NCI-H1930 (cell line): ENCODE measurements at regions not wholly inside any gene's neighbourhood (a gene's known extent, or its start where the extent isn't known, plus 50 kb on each side); places are given as distances from the start of the nearest gene placed in this dataset.

Source experiments
- DNase-seq, 2 experiments: peaks; one replicate each; lab custom pipeline; 2025; lab: John Stamatoyannopoulos, UW

DNA sequence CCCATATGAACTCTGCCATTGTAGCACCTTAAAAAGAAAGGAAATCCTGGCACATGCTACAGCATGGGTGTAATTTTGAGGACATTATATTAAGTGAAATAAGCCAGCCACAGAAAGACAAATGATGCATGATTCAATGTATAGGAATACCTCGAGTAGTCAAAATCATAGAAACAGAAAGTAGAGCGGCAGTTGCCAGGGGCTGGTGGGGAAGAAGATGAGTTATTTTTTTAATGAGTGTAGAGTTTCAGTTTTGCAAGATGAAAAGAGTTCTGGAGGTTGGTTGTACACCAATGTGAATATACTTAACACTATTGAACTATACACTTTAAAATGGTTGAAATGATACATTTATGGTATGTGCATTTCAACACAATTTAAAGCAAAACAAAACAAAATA, 133.0 kb downstream of the ZDHHC21 start:
- DNase-seq = no peak

DNA sequence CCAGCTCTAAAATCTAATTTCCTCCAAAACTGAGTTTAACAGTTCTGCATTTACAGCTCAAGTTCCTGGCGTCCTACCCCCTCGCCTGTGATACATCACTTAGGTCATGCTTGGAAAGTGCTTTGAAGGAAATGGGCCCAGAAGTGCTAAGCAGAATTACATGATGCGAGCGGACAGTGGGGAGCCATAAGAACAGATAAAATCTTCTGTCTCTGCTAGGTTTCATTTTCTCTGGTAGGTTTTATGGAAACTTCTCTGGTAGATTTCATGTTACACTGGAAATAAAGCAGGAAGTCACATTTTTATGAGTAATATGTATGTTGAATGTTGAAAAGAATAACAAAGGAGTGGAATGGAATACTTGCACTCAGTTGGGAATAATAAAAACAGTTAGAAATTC, 138.3 kb downstream of the ZDHHC21 start:
- DNase-seq = no peak

DNA sequence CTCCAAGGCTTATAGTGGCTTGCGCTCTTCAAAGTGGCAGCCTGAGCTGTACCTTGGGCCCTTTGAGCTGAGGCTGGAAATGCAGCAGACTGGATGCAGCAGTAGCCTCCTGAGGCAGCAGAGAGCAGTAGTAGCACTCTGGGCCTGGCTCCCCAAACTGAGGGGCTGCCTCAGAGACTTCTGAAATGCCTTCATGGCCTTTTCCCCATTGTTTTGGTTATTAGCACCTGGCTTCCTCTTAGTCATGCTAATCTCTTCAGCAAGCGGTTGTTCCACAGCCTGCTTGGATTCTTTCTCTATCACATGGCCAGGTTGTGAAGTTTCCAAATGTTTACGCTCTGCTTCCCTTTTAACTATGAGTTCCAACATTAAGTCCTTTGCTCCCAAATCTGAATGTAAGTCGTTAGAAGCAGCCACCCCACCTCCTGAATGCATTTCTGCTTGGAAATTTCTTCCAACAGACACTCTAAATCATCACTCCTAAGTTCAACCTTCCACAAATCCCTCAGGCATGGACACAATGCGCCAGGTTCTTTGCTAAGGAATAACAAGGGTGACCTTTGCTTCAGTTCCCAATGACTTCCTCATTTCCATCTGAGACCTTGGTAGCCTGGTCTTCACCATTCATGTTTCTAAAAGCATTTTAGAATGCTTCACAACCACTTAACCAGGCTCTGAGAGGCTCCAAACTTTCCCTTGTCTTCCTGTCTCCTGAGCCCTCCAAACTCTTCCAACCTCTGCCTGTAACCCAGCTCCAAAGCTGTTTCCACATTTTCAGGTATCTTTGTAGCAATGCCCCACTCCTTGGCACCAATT, 145.8 kb downstream of the ZDHHC21 start:
- DNase-seq = no peak

DNA sequence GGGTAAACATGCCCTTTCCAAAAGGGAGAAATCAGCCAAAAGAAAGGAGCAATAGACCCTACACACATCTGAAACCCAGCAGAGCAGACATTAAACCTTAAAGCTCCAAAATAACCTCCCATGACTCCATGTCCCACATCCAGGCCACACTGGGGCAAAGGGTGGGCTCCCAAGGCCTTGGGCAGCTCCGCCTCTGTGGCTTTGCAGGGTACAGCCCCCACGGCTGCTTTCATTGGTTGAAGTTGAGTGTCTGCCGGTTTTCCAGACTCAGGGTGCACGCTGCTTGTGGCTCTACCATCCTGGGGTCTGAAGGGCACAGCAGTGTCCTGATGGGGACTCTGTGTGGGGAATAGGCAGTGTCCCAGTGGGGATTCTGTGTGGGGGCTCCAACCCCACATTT, 146.5 kb downstream of the ZDHHC21 start:
- no peak for DNase-seq

DNA sequence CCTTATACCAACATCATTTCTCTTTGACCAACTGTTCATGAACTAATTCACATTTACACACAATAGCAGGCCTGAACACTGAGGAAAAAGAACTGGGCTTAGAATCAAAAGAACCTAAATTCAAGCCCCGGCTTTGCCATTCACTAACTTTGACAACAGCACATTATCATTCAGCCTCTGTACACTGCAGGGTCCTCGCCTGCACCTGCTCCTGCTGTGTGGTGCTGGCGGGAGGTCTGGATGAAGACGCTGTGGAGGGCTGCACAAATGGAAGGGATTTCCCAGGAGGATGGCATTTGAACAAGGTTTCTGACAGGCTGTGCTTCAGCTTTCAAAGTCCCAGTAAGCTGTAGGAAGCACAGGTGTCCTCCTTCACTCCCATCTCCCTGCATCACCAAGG, 151.2 kb downstream of the ZDHHC21 start:
- peak; percentile 90 to 93 for DNase-seq

DNA sequence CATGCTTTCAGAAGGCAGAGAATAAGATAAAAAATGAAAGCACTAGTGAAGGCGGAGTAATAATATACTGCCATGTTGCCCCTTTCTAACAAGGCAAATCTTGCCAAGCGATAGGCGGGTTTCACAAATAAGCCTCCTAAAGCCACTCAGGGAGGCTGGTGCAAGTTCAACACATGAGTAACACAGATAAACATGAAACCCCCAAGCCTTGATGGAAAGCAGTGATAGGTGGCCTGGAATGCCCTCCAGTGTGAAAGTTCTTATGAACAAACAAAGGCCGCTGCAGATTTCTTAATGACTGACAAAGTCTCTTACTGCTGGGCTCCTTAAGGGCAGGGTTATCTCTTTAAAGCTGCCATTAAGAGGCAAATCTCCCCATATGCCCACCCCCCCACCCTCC, 154.7 kb downstream of the ZDHHC21 start:
- DNase-seq = peak; percentile 43 to 48

DNA sequence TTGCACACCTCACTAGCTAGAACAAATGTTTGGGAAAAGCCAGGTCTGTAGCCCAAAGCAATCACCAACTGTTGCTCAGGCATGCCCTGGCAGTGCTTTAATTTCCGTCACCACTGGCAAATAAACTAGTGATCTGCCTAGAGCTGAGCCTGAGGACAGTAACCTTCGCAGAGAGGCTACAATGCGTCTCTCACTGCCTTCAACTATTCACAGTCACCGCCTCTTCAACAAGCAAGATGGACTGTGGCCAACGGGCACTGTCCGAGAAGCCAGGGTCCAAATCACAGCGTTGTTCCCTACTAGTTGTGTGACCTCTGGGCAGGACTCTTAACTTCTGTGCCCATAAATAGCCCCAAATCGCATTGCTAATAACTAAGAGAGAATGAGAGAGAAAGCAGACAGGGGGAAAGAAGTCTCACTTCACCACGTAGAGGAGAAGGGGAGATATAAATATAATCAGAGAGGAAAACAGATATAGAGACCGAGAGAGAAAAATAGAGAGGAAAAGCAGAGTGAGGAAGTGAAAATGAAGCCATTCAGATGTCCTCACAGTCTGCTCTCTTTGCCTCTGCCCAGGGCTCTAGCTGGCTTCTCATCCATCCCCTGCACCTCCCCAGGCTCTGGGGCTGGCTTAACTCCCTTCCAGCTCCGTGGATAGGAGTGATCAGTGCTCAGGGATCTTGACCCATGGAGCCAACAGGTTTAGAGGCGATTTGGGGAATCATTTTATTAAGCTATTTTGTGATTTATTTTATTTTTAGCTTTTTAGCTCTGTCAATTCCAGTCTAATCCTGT, 157.9 kb downstream of the ZDHHC21 start:
- DNase-seq = peak; percentile 36 to 70

DNA sequence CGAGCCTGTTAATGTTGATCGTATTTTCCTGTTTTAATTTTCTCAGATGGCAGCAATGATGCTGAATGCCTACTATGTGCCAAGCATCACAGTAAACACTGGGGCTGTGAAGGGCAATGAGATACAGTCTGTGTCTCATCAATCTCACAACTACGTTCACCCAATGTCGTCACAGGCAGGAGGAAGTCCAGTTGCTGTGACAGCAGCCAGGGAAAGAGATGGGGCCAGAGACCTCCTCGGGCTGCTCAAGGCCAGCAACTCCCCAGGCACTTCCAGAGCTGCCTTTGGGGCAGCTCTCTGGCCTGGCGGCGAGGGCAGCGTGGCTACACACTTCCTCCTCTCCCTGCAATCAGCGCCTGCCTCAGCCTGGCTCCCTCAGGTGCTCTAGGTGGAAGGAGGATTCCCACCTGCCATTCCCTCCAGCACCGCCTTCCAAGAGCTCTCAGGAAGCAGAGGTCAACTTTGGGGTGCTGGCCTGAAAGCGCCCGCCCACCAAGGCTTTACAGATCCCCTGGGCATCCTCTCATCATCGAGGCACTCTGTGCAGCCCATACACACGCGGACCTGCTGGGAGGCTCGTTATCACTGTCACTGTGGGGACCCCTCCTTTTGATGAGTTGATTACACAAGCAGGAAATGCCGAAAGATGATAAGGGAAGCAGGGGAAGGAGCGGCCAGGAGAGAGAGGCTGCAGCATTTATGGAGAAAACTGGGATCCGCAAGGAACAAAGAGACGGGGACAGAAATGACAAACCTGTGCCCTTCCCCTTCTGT, 159.2 kb downstream of the ZDHHC21 start:
- DNase-seq = peak; percentile 50 to 62

DNA sequence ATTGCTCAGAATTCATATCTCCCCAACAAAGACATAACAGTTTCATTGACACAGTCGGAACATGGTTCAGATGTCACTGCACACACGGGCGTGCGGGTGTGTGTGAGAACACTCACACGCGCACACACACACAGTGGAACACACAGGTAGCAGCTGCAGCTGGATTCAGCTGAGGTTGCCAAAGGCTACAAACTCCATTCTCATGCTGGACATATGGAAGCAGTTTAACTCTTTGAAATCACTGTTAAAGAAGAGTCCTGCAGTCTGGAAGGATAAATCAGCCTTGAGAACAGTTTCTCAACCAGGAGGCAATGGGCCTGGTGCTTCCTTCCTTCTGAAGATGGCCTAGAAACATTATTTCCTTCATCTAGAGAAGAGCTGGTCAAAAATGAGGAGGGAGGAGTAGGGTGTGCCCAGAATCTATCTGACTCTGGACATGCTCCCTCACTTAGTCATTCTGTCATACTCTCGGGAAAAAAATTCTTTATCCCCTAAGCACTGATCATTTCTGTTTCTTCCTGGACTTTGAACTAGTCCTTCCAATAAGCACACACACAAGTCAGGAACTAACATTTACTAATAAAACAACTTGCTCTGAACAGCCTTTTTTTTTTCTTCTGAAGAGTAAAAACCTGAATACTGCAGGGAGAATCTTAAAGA, 160.6 kb downstream of the ZDHHC21 start:
- DNase-seq = peak; percentile 40 to 50

DNA sequence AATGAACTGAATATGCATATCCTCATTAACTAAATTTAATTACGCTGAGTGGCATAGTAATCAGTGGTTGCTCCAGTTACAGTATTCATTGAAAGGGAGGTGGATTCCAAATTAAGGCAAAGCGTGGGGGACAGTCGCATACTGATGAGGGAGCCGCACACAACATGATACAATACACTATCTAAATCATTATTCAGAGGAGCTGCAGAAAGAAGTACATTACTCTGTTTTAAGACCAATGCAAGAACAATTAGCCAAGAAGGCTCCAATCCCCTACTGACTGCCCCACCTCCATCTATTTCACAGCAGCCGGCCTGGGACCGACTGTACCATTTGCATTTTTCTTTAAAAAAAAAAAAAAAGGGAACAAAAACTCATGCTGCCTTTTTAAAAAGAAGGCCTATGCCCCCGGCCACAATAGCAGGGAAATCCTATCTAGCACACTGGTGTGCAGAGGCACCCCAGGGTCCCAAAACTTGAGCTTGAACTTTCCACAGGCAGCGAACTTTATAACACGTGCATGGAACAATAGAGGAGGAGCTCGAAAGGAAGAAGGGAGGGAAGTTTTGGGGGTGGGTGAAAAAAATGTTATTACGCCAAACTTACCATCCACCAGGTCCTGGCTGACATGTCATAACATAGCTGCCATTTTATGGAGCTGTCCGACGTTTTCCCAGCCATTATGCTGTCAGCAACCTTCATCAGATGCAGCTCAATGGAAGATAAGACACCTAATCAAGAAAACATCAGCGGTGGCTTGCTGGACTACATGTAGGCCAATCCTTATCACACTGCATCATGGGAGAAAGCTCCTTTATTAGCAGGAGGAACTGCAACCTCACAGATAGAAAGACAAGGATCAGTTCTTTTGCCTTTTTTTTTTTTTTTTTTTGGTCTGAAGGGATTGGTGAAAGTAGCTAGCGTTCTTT, 161.6 kb downstream of the ZDHHC21 start:
- peak; percentile 53 to 65 for DNase-seq

DNA sequence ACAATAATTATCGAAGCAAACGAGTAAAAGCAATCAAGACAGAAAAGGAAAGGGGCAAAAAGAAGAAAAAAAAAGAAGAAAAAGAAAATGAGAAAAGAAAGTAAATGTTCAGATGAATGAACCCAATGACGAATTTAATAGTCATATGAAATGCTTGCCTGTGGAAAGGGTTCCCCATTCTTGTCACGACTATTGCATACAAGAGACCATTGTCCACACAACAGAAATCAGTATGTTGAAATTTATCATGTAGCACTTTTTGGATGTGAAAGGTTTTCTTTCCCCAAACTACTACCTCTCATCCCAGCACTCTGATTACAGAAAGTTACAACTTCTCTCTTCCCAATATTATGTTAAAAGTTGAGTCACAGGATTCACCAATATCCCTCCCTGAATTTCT, 162.4 kb downstream of the ZDHHC21 start:
- peak in 1 of 2 experiments; percentile 23 for DNase-seq

DNA sequence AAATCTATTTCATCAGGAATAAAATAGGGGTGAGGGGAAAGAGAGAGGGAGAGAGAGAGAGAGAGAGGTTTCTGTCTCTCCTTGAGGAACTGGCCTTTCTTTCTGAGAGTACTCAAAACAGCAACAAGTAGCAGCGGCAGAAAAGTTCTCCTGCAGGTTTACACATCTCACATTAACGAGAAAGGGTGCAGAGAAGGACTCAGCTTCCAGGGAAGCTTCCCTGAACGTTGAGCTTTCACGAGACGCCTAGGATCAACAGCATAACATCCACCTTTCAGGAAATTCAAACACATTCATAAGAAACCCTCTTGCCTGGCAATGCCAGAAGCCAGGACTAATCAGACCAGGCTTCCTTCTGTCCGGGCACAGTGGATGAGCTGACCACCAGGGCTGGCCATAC, 162.9 kb downstream of the ZDHHC21 start:
- DNase-seq = peak; percentile 23

DNA sequence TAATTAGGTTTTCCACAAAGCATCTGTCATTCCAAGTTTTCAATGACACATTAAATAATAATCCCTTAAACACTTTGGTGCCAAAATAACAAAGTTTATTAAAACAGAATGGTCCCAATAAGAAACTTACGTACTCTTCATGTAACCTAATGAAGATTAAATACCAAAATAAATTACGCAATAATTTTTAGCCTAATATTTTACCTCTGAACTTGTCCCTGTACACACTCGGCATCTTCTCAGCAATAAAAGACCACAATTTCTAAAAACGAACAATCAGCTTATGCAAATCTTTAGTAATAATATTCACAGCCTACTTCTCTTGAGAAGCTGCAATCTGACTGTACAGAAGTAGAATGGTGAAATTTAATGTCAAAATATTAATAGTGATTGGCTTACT, 163.6 kb downstream of the ZDHHC21 start:
- DNase-seq = no peak

DNA sequence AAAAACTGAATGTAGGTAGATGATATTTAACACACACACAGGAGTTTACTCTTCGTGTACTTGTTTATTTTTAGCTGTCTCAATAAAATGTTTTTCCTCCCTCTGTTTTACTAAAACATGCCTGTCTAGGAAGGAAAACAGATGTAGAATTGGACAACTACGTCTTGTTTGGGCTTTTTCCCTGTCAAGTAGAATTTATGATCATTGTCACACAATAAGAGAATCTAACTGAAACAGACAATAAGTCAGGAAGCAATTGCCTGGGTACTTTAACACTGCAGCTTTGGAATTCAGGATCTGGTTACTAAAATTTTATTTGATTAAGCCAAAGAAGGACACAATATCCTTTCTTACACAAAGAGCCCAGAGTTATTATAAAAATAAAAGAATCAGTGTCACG, 164.2 kb downstream of the ZDHHC21 start:
- DNase-seq = peak; percentile 85 to 89

DNA sequence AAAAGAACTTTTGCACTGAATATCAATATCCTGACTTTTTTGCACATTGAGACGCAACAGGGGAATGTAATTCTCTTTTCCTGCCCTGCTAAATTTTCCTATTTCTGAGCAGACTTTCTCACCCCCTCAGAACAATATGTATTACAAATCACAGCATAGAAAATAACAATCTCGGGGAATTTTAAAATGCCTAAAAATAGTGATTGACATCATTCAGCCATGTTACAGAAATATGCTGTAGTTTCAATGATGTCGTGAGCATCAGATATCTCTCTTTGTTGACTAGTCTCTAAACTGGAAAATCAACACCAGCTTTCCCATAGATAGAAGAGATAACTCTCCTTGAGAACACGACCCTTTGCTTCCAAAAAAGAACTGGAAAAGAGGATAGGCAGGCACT, 166.7 kb downstream of the ZDHHC21 start:
- peak; percentile 29 to 54 for DNase-seq

DNA sequence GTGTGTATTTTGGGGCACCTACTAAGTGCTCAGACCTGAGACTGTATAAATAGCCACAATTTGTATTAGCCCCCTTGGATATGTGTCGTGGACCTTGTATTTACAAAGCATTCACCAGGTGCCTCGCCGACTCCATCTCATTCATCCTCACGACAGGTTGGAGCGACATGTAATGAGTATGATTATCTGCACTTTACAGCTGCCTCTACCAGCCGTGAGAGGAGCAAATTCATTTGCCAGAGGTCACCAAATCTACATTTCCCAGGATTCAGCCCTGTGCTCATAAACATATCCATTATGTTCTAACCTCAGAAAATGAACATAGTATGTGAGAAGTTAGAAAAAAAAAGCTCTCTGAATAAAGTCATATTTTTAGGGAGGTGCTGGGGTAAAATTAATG, 167.4 kb downstream of the ZDHHC21 start:
- DNase-seq = peak; percentile 72 to 78

DNA sequence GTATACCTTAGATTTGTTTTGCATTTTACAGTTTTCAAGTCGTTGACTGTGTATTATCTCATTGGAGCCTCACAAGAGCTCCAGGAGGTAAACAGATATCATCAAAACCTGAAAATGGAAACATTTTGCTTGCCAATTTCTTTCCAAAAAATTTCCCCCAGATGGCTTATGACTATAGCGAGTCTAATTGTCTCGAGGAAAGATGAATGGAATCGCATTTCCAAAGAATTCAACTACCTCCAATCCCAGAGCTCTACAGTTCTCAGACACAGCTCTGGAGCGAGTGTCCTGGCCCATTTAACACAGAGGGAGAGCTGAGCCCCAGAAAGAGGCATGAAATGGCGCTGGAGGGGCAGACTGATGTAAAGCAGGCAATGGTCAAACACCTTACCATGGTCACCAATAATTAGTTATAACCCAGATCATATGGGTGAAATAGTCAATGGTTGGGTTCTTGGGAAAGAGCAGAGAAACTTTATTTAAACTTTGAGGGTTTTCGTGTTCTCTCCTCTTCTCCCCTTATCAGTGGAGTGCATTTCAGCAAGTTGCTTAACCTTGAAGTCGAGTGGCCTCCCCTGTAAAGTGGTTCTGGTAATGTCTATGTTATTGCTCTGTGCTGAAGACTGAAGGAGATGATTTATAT, 168.2 kb downstream of the ZDHHC21 start:
- DNase-seq = peak; percentile 70 to 72

DNA sequence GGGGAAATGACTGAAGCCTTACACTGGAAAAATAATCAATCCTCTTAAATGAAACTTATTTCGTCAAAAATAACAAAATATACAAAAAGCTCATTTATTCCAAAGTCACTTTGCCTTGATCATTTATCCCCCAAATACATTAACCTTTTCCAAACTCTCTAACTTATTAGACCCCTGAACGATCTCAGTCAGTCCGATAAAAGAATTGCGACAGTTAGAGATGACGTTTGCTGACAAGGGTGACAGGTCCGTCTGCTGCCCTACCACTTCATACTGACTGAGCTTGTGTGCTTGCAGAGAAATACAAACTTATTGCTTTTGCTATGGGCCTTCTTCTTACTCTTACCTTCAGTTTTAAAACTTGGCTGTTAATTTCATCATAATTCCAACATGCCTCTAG, 169.7 kb downstream of the ZDHHC21 start:
- DNase-seq = no peak

DNA sequence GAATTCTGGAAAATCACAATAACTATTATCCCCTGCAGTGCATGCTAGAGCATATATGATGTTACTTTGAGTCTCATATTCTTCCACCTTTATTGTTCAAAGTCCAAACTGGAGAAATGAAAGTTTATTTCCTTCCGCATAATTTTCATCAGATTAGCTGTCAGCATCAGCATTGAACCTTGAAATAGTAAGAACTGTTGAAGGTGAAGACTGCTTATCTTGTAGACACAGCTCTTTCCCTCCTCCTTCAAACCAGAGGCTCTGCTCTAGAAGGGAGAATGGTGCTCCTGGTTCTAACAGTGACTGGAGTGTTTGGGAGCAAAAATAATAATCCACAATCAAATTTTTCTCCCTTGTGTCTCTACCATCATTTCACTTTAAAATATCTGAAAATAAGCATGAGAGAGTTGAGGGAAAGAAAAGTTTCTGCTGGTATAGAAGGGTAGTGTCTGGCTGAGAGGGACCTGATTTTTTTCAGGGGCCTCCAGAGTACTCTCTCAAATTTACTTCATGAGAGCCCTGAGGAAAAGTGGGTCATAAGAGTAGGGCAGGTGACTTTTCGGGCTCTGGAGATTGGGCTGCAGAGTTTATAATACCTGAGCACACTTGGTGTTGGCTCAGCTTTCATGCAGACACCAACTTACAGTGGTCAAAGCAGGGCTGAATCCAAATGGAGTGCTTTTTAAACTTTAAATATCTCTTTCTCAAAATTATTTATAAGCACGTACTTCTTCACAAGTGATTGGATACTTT, 170.4 kb downstream of the ZDHHC21 start:
- no peak for DNase-seq

DNA sequence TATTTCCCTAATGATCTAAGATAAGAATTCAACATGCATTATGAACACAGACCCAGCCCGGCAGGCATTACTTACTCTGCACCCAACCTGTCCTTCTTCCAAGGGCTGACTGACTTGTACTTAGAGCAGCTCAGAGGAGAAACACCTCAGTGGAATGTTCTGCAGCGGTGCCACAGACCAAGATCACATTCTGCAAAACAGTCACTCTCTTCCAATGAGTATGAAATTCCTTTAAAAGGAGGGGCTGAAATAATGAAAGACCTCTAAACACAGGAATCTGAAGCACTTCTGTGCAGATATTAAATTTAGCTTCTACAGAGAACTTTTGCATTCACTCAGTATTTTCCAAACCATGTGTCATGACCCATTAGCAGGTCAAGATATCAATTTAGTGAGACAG, 172.9 kb downstream of the ZDHHC21 start:
- no peak for DNase-seq
